ENCODE measurements at regions not wholly inside any gene's neighbourhood (a gene's known extent, or its start where the extent isn't known, plus 50 kb on each side); places are given as distances from the start of the nearest gene placed in this dataset.

DNA sequence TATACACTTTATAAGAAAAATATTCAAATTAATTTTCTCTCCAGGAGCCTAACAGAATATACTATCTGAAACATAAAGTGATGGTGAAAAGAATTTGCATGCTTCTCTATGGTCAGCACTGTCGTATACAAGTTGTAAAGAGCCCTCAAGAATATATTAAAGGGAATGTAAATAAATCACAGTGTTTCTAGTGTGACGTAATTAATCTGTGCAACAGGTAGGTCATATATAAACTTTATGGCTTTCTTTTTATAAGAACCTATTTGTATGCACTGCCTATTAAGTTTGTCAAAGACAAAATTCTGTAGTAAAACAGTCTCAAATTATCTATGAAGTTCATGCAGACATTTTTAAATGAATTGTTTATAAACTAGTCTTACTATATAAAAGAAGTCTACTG is 347.9 kb upstream of the EYS start:
- TF ChIP-seq, protein P1, sequence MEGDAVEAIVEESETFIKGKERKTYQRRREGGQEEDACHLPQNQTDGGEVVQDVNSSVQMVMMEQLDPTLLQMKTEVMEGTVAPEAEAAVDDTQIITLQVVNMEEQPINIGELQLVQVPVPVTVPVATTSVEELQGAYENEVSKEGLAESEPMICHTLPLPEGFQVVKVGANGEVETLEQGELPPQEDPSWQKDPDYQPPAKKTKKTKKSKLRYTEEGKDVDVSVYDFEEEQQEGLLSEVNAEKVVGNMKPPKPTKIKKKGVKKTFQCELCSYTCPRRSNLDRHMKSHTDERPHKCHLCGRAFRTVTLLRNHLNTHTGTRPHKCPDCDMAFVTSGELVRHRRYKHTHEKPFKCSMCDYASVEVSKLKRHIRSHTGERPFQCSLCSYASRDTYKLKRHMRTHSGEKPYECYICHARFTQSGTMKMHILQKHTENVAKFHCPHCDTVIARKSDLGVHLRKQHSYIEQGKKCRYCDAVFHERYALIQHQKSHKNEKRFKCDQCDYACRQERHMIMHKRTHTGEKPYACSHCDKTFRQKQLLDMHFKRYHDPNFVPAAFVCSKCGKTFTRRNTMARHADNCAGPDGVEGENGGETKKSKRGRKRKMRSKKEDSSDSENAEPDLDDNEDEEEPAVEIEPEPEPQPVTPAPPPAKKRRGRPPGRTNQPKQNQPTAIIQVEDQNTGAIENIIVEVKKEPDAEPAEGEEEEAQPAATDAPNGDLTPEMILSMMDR (IDR thresholded peaks at IDR 0.05 in 2 of 3, conservative IDR thresholded peaks at IDR 0.05 in 1 of 3; ENCODE audit: insufficient read depth in 2 of 3, low read depth in 1 of 3, low read length in 3 of 3) = no peak
- TF ChIP-seq, protein P2, sequence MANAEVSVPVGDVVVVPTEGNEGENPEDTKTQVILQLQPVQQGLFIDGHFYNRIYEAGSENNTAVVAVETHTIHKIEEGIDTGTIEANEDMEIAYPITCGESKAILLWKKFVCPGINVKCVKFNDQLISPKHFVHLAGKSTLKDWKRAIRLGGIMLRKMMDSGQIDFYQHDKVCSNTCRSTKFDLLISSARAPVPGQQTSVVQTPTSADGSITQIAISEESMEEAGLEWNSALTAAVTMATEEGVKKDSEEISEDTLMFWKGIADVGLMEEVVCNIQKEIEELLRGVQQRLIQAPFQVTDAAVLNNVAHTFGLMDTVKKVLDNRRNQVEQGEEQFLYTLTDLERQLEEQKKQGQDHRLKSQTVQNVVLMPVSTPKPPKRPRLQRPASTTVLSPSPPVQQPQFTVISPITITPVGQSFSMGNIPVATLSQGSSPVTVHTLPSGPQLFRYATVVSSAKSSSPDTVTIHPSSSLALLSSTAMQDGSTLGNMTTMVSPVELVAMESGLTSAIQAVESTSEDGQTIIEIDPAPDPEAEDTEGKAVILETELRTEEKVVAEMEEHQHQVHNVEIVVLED (CRISPR knock-in tag; IDR thresholded peaks at IDR 0.05) = no peak
- TF ChIP-seq JUN (IDR thresholded peaks at IDR 0.05; ENCODE audit: borderline replicate concordance, low read depth, low read length) = no peak
- TF ChIP-seq JUN (CRISPR knock-in tag; IDR thresholded peaks at IDR 0.05; ENCODE audit: borderline replicate concordance) = no peak
- no peak for TF ChIP-seq ZNF184 (CRISPR knock-in tag; IDR thresholded peaks at IDR 0.05)
- no peak for TF ChIP-seq EP300 (IDR thresholded peaks at IDR 0.05; ENCODE audit: low read length)
- no peak for TF ChIP-seq ESRRA (IDR thresholded peaks at IDR 0.05; ENCODE audit: borderline replicate concordance, low read depth)
- TF ChIP-seq CEBPB (tag; IDR thresholded peaks at IDR 0.05) = no peak
- TF ChIP-seq, protein P3, sequence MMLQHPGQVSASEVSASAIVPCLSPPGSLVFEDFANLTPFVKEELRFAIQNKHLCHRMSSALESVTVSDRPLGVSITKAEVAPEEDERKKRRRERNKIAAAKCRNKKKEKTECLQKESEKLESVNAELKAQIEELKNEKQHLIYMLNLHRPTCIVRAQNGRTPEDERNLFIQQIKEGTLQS (IDR thresholded peaks at IDR 0.05) = no peak
- TF ChIP-seq, protein P3 (CRISPR knock-in tag; conservative IDR thresholded peaks at IDR 0.05) = no peak
- TF ChIP-seq GABPB1 (CRISPR knock-in tag; IDR thresholded peaks at IDR 0.05) = no peak
- no peak for TF ChIP-seq ELF1 (tag; IDR thresholded peaks at IDR 0.05)
- no peak for TF ChIP-seq HNRNPK (IDR thresholded peaks at IDR 0.05; ENCODE audit: low read depth, low read length, poor library complexity, severe bottlenecking)

All from K562 (cell line).